NCI-H2029 (cell line): ENCODE measurements at regions not wholly inside any gene's neighbourhood (a gene's known extent, or its start where the extent isn't known, plus 50 kb on each side); places are given as distances from the start of the nearest gene placed in this dataset.
"Not testable (repeated sequence)": the region's sequence is repeated elsewhere in the genome, so short reads cannot be mapped to it uniquely, and the experiment has no call there.

Experiments used
- DNase-seq: peaks from one replicate; lab custom pipeline; 2025; lab: John Stamatoyannopoulos, UW

GRCh38 chr6:137623293-137623692, 129.1 kb upstream of the OLIG3 start:
- no peak for DNase-seq

GRCh38 chr6:137625100-137625661, 131.0 kb upstream of the OLIG3 start:
- DNase-seq: no peak

- no peak for DNase-seq
Observed at GRCh38 chr6:137625808-137626207, 131.6 kb upstream of the OLIG3 start.

- no peak for DNase-seq
Observed at GRCh38 chr6:137630666-137631065, 136.5 kb upstream of the OLIG3 start.

- DNase-seq: no peak
Observed at GRCh38 chr6:137631323-137631722, 137.1 kb upstream of the OLIG3 start.

- DNase-seq: not testable (repeated sequence)
Observed at GRCh38 chr6:137634177-137634576, 140.0 kb upstream of the OLIG3 start.

- no peak for DNase-seq
Observed at GRCh38 chr6:137637121-137637520, 142.9 kb upstream of the OLIG3 start.

GRCh38 chr6:137638926-137639706, 144.9 kb upstream of the OLIG3 start:
- no peak for DNase-seq

- no peak for DNase-seq
Observed at GRCh38 chr6:137640086-137640485, 145.9 kb upstream of the OLIG3 start.

- DNase-seq: peak; percentile 34
Observed at GRCh38 chr6:137641474-137642077, 147.4 kb upstream of the OLIG3 start.

GRCh38 chr6:137643210-137643609, 149.0 kb upstream of the OLIG3 start:
- not testable (repeated sequence) for DNase-seq

- DNase-seq: not testable (repeated sequence)
Observed at GRCh38 chr6:137643644-137644043, 149.4 kb upstream of the OLIG3 start.

- DNase-seq: no peak
Observed at GRCh38 chr6:137645850-137646249, 151.7 kb upstream of the OLIG3 start.

GRCh38 chr6:137646484-137646883, 152.3 kb upstream of the OLIG3 start:
- DNase-seq: no peak

- DNase-seq: no peak
Observed at GRCh38 chr6:137647762-137648447, 153.7 kb upstream of the OLIG3 start.

- DNase-seq: no peak
Observed at GRCh38 chr6:137650720-137651119, 156.5 kb upstream of the OLIG3 start.

GRCh38 chr6:137651178-137651577, 157.0 kb upstream of the OLIG3 start:
- no peak for DNase-seq

GRCh38 chr6:137651591-137652335, 157.6 kb upstream of the OLIG3 start:
- DNase-seq: no peak

- DNase-seq: no peak
Observed at GRCh38 chr6:137652961-137653705, 158.9 kb upstream of the OLIG3 start.

- DNase-seq: no peak
Observed at GRCh38 chr6:137653706-137654059, 159.5 kb upstream of the OLIG3 start.

- no peak for DNase-seq
Observed at GRCh38 chr6:137654365-137654981, 160.3 kb upstream of the OLIG3 start.
